ENCODE measurements at regions not wholly inside any gene's neighbourhood (a gene's known extent, or its start where the extent isn't known, plus 50 kb on each side); places are given as distances from the start of the nearest gene placed in this dataset.

- no peak for DNase-seq (ENCODE audit: low spot score in 2 of 2)
- TF ChIP-seq POLR2A (IDR thresholded peaks at IDR 0.05), result no peak
- no peak for TF ChIP-seq POLR2AphosphoS5 (IDR thresholded peaks at IDR 0.05)
- TF ChIP-seq, protein P1, sequence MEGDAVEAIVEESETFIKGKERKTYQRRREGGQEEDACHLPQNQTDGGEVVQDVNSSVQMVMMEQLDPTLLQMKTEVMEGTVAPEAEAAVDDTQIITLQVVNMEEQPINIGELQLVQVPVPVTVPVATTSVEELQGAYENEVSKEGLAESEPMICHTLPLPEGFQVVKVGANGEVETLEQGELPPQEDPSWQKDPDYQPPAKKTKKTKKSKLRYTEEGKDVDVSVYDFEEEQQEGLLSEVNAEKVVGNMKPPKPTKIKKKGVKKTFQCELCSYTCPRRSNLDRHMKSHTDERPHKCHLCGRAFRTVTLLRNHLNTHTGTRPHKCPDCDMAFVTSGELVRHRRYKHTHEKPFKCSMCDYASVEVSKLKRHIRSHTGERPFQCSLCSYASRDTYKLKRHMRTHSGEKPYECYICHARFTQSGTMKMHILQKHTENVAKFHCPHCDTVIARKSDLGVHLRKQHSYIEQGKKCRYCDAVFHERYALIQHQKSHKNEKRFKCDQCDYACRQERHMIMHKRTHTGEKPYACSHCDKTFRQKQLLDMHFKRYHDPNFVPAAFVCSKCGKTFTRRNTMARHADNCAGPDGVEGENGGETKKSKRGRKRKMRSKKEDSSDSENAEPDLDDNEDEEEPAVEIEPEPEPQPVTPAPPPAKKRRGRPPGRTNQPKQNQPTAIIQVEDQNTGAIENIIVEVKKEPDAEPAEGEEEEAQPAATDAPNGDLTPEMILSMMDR (IDR thresholded peaks at IDR 0.05), result no peak
- Histone ChIP-seq H3K9me3 (peaks cover 0 to 8% of the 10 kb centered on the region in 2 donors), H3K4me1 (no peaks in the 10 kb centered on the region), H3K36me3 (no peaks in the 10 kb centered on the region), H3K27me3 (no peaks in the 10 kb centered on the region), H3K27ac (no peak overlapping the region), H3K4me3 (no peak overlapping the region)
- intact Hi-C loops (cut with DNase I; ENCODE audit: low total_unique reads), result no loop called here
Measured at GRCh38 chr2:81266106-81266505, 961.6 kb upstream of the LRRTM1 start.

DNA sequence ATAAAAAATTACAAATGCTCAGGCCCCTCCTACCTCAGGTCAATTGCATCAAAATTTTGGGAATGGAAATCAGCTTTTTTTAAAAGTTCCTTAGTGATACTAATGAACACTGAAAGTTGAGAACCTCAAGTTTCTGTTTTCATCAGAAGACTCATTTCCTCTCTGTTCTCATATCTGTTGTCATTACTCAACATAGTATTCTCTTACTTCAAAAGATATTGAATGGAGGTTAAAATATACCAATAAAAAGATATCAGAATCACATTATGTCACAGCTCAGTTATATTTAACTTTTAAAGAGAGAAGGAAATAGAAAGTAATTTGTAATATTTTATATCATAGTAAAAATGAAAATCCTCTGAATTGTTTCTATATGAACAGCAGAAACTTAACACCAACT lies 959.4 kb upstream of the LRRTM1 start:
- no peak for DNase-seq (ENCODE audit: low spot score in 2 of 2)
- Histone ChIP-seq H3K36me3 (no peaks in the 10 kb centered on the region), H3K9me3 (no peaks in the 10 kb centered on the region), H3K4me3 (no peak overlapping the region), H3K4me1 (no peaks in the 10 kb centered on the region), H3K27me3 (no peaks in the 10 kb centered on the region), H3K27ac (no peak overlapping the region)
- TF ChIP-seq POLR2AphosphoS5 (IDR thresholded peaks at IDR 0.05), result no peak
- TF ChIP-seq, protein P1 (IDR thresholded peaks at IDR 0.05), result no peak
- TF ChIP-seq POLR2A (IDR thresholded peaks at IDR 0.05), result no peak
- intact Hi-C loops (cut with DNase I; ENCODE audit: low total_unique reads), result no loop called here

GRCh38 chr2:81260320-81260719 lies 955.8 kb upstream of the LRRTM1 start:
- Histone ChIP-seq H3K4me3 (no peak overlapping the region), H3K4me1 (no peaks in the 10 kb centered on the region), H3K9me3 (no peaks in the 10 kb centered on the region), H3K27me3 (no peaks in the 10 kb centered on the region), H3K36me3 (no peaks in the 10 kb centered on the region), H3K27ac (no peak overlapping the region)
- TF ChIP-seq POLR2A (IDR thresholded peaks at IDR 0.05) (no peak), POLR2AphosphoS5 (IDR thresholded peaks at IDR 0.05) (no peak)
- TF ChIP-seq, protein P1 (IDR thresholded peaks at IDR 0.05), result no peak
- intact Hi-C loops (cut with DNase I; ENCODE audit: low total_unique reads), result no loop called here
- no peak for DNase-seq (ENCODE audit: low spot score in 2 of 2)

DNA sequence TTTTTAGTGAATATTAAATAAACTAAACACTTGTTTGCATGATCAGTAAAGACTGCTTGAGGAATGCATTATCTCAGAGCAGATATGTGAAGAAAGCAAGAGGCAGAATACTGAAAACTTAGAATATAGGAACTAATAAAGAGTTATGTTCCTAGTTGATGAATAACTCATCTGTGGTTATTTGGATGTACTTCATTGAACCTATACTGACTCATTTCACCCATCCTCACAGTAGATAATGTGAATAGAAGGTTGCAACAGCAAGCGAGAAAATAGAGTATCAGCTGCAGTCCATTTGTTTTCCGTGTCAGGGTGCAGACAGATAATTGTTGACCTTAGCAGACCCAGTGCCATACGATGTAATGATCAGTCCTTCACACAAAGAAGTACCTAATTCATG lies 945.7 kb upstream of the LRRTM1 start:
- intact Hi-C loops (cut with DNase I; ENCODE audit: low total_unique reads), result no loop called here

DNA sequence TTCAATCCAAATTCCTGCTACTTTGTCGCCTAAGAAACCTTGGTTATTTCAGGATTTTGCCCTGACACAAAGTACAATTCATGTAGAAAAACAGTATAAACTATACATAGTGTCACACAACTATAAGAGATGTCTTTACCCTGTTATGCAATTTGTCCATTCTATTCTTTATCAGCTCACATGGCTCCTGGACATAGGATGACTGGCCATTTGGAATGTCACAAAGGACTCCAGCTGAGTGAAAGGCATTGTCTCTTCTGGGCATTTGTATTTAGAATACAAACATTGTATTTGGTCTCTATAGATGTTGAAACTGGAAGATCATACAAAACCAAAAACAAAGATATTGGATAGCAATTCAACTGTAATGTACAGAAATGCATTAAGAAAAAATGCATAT lies 944.6 kb upstream of the LRRTM1 start:
- DNase-seq (ENCODE audit: low spot score in 2 of 2), result no peak
- H3K9me3 ChIP-seq, result no peaks in the 10 kb centered on the region
- no peak overlapping the region for H3K27ac ChIP-seq
- no peaks in the 10 kb centered on the region for H3K36me3 ChIP-seq
- no peak overlapping the region for H3K4me3 ChIP-seq
- intact Hi-C loops (cut with DNase I; ENCODE audit: low total_unique reads), result no loop called here
- H3K27me3 ChIP-seq, result no peaks in the 10 kb centered on the region
- H3K4me1 ChIP-seq, result no peaks in the 10 kb centered on the region
- no peak for TF ChIP-seq POLR2A (IDR thresholded peaks at IDR 0.05)
- TF ChIP-seq POLR2AphosphoS5 (IDR thresholded peaks at IDR 0.05), result no peak
- TF ChIP-seq, protein P1 (IDR thresholded peaks at IDR 0.05), result no peak

More for the DNA sequence above, 945.7 kb upstream of the LRRTM1 start:
- no peaks in the 10 kb centered on the region for H3K36me3 ChIP-seq
- H3K9me3 ChIP-seq, result no peaks in the 10 kb centered on the region
- no peak overlapping the region for H3K4me3 ChIP-seq
- no peaks in the 10 kb centered on the region for H3K27me3 ChIP-seq
- no peak for DNase-seq (ENCODE audit: low spot score in 2 of 2)
- TF ChIP-seq POLR2AphosphoS5 (IDR thresholded peaks at IDR 0.05), result no peak
- TF ChIP-seq POLR2A (IDR thresholded peaks at IDR 0.05), result no peak
- TF ChIP-seq, protein P1 (IDR thresholded peaks at IDR 0.05), result no peak
- H3K4me1 ChIP-seq, result no peaks in the 10 kb centered on the region
- no peak overlapping the region for H3K27ac ChIP-seq

Data from breast epithelium (tissue), 4 donors.